GM10266 (cell line): ENCODE measurements at regions not wholly inside any gene's neighbourhood (a gene's known extent, or its start where the extent isn't known, plus 50 kb on each side); places are given as distances from the start of the nearest gene placed in this dataset.

ENCODE experiments used
- DNase-seq: peaks from one replicate; pipeline ENCODE4 v3.0.0; 2012; ENCODE audit errors: extremely low spot score
- TF ChIP-seq, protein P1 (sequence below): IDR thresholded peaks from 2 replicates; pipeline ENCODE4 v1.5.1; 2012; ENCODE audit warnings: mild to moderate bottlenecking, low read depth; ENCODE audit not compliant: control insufficient read depth, insufficient read depth; ENCODE audit errors: missing control alignments

DNA sequence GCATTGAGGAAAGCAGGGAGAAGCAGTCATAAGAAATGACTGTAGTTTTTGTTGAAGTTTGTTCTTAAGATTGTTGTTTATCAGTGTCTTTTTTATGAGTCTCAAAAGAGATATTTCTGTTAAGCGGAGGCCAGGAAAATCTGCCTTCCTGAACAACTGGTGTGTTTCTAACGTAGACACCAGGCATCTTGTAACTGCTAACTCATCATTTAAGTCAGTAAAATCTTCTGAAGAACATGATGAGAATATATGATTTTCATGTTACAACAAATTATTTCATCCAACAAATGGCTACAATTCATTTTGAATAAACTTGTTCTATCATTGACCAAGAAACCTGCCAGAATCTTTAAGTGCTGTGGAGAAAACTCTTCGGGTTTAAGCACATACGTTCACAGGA, 84.0 kb downstream of the RPS12 start:
- no peak for DNase-seq
- TF ChIP-seq, protein P1, sequence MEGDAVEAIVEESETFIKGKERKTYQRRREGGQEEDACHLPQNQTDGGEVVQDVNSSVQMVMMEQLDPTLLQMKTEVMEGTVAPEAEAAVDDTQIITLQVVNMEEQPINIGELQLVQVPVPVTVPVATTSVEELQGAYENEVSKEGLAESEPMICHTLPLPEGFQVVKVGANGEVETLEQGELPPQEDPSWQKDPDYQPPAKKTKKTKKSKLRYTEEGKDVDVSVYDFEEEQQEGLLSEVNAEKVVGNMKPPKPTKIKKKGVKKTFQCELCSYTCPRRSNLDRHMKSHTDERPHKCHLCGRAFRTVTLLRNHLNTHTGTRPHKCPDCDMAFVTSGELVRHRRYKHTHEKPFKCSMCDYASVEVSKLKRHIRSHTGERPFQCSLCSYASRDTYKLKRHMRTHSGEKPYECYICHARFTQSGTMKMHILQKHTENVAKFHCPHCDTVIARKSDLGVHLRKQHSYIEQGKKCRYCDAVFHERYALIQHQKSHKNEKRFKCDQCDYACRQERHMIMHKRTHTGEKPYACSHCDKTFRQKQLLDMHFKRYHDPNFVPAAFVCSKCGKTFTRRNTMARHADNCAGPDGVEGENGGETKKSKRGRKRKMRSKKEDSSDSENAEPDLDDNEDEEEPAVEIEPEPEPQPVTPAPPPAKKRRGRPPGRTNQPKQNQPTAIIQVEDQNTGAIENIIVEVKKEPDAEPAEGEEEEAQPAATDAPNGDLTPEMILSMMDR: no peak

DNA sequence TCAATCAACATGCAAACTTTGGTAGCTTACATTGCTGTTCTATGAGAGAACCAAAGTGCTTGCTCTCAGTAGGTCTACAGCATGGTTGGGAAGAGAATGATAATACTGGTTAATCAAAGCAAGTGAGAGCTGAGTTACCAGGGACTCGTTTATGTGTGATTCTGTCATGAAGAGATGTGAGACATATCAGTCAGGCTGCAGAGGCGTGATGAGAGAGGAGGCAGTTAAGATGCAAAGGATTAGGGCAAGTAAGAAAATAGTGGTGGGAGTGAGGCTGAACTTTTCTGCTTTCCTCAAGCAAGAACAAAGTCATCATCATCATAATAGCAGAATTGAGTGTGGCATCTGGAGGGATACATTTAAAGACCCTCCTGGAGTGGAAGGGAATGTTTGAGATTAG, 86.5 kb downstream of the RPS12 start:
- no peak for DNase-seq
- TF ChIP-seq, protein P1: no peak

DNA sequence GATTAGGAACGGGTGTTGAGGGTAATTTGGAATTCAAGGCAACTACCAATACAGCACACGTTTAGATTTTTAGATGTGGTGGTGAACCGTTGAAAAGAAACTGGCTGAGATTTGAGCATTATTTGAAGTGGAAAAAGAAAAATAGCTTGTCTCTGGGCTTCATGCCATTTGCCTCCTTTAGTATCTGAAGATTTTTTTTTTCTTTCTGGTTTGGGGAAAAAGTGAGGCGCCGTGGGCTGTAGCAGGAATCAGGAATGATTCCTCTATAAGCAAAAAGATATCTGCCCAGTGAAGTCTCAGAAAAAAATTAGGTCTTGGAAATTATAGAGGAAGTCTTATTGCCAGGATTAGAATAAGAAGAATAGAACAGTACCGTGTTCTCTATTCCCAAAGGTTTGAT, 88.5 kb downstream of the RPS12 start:
- no peak for DNase-seq
- TF ChIP-seq, protein P1: no peak

DNA sequence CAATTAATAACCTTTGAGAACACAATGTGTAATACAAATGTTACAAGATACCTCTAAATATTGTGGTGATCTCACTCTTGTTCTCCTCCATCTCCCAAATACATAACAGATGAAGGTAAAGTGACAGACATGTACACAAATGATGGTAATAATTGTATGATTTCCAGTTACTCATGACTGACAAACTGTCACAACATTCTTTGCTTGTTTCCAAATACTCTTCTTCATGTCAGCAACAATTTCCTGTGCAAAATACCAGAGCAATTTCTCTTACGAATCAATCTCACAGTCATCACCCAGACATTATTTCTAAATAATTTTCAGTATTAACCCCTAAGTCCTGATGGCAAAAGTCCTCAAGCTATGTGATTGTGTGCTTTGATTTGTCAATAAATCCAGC, 92.9 kb downstream of the RPS12 start:
- no peak for DNase-seq
- TF ChIP-seq, protein P1: no peak

DNA sequence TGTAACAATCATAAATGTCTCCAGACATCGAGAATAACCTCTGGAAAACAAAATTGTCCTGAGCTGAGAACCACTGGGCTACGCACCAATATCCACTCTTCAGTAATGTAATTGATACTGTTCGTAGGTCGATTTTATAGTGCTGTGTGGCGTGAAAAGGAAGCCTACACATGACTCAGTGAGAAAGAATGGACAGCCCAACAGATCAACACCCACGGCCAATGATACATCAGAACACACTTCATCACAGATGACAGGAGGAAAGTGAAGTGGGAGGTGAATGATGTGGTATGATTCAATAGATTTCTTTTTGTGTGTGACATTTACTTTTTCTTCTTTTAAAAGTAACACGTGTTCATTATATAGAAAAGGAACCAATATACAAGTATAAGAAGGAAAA, 93.5 kb downstream of the RPS12 start:
- TF ChIP-seq, protein P1: no peak
- no peak for DNase-seq

DNA sequence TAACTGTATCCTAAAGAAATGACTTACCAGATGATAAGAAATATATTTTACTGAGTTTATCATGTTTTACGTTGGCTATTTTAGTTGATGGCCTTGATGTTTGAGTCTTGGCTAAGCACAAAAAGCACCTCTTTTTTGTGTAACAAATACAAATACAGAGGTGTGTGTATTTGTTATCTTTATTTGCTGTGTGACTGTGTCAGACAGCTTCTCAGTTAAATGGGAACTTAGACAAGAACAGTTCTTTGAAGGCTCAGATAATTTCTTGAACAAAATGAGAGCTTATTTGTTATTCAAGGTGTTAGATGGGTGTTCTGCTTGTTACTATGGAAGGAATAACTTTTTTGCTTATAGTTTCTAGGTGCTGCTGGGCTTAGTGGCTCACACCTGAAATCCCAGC, 95.4 kb downstream of the RPS12 start:
- TF ChIP-seq, protein P1: no peak
- no peak for DNase-seq

DNA sequence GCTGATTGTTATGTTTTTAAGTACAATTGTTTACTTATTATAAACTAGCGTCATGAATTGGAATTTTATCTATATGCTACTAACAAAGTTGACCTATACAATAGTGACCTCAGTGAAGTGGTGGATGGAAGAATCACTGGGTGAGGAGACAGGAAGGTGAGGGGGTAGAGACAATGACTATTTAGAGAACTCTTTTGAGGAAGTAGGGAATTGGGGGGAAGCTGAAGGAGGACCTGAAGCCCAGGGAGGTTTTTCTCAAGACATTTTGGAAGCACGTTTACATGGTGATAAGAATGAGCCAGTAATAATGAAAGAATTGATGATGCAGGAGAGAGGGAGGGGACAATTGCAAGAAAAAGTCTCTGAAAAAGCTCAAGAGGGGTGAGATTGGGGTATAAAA, 96.4 kb downstream of the RPS12 start:
- TF ChIP-seq, protein P1: no peak
- no peak for DNase-seq
